ENCODE measurements at regions not wholly inside any gene's neighbourhood (a gene's known extent, or its start where the extent isn't known, plus 50 kb on each side); places are given as distances from the start of the nearest gene placed in this dataset.

DNA sequence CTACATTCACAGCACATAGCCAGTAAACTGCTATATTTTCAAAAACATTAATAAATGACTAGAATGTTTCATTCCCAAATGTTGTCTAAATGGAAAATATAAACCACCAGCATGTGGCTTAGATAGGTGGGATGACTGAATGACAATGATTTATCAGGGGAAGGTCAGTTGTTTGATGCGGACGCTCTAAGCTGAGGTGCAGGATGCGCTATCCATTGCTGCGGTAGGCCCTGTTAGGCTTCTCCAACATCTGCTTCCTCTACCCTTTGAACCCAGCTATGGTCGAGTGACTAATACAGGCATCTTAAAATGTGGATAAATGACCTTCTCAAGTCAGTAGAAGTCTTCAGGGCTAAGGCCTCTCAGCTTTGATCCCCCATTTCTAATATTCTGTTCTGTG is 584.2 kb downstream of the CMPK2 start:
- DNase-seq (ENCODE audit: low read depth in 3 of 3) = no peak

- DNase-seq (ENCODE audit: low read depth in 3 of 3) = no peak
Measured at GRCh38 chr2:6283259-6283658, 582.4 kb downstream of the CMPK2 start.

- DNase-seq (ENCODE audit: low read depth in 3 of 3) = no peak
Measured at GRCh38 chr2:6287406-6287805, 578.3 kb downstream of the CMPK2 start.

DNA sequence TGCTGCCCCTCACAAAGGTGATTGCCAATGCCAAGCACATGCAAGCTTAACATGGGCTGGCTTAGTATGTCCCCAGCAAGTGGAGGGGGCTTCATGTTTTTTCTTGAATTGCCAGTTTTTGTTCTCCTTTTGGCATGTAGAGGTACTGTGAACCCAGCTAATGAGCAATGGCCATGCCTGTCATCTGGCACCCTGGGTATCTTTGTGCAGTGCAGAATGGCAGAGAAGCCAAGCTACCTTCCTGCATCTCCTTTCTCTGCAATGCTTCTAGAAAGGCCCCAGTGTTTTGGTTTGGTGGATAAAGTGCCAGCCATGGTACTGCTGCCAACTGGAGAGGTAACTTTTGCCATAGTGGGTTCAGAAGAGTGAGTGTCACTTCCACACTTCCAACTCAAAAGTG is 576.9 kb downstream of the CMPK2 start:
- no peak for DNase-seq (ENCODE audit: low read depth in 3 of 3)

DNA sequence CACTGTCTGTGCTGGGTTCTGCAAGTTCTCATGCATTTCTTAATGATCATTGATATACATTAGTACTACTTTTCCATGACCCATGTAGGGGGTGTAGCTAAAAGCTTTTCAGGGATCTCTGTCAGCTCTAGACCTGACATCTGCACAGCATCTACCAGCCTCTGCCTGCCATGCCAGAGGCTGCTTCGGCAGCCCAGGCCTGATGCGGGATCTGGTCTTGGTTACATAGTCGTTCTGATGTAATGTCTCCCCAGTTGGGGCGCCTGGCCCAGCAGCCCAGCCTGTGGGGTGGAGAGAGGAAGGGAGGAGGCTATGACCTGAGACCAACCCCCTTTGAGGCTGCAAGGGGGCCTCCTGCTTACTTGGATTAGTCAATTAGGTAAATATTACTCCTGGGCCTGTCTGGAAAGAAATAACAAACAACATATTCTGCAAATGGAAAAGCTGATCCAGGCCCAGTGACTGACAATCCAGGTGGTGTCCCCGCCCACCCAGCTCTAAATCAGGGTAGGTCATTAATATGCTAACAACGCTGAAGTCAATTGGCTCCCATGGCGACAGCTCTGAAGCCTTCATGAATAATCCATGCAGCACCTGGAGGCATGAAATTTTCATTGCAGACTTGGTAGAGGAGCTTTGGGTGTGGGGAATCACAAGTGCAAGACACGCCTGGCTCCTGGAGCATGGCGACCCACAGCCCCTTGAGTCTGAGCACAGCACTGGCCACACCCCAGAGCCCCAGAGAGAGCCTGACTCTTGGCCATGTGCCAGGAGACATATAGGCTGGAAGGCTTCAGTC is 575.3 kb downstream of the CMPK2 start:
- DNase-seq (ENCODE audit: low read depth in 3 of 3) = no peak

DNA sequence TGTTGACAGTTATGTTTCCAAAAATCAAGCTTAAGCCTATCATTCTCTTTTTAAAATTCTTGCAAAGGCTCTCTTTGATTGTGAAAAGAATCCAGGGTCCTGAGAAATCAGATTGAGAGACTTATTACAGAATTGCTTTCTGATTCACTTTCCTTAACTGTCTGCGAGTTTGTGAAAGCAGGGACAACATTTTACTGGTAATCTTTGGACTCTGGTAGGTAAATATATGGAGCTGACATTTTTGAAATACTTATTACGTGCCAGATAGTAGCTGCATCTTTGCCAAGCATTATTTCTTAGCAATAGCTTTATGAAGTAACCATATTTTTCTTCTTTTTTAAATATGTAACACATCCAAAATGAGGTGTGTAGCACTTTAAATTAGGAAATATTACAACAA is 570.9 kb downstream of the CMPK2 start:
- DNase-seq (ENCODE audit: low read depth in 3 of 3) = no peak

- DNase-seq (ENCODE audit: low read depth in 3 of 3) = no peak
Measured at GRCh38 chr2:6297238-6297637, 568.5 kb downstream of the CMPK2 start.

DNA sequence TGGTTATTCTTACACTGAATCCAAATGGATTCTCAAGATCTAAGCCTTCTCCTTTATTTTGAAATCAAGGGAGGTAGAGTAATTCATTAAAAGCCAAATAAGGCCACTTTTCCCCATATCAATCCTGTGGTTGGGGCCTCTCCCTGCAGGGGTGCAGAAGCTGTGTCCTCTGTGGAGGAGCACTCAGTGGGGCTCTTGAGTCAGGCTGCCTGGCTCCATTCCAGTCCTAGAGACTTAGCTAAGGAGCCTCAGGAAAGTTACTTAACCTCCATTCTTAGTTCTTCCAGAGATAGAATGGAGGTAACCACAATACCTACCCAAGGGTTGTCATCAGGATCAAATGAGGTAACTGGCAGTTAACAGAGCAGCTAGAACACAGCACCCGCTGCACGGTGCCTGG is 564.3 kb downstream of the CMPK2 start:
- no peak for DNase-seq (ENCODE audit: low read depth in 3 of 3)

DNA sequence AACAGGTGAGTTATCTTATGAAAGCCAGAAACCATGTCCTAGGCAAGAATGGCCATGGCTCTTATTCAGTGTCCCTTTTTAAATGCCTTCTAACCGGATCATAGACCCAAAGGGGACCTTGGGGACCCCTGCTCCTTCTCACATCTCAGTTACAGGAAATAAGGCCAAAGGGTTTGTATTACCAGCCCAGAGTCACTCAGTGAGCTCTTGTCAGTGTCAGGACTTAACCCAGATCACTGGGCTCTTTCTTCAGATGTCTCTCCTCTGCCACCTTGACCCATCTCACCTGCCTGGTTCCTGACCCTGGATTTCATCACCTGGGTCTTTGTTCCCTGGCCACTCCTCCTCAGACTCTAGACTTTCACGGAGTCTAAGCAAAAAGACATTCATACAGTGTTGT is 556.7 kb downstream of the CMPK2 start:
- no peak for DNase-seq (ENCODE audit: low read depth in 3 of 3)

- no peak for DNase-seq (ENCODE audit: low read depth in 3 of 3)
Measured at GRCh38 chr2:6309415-6310255, 556.1 kb downstream of the CMPK2 start.

DNA sequence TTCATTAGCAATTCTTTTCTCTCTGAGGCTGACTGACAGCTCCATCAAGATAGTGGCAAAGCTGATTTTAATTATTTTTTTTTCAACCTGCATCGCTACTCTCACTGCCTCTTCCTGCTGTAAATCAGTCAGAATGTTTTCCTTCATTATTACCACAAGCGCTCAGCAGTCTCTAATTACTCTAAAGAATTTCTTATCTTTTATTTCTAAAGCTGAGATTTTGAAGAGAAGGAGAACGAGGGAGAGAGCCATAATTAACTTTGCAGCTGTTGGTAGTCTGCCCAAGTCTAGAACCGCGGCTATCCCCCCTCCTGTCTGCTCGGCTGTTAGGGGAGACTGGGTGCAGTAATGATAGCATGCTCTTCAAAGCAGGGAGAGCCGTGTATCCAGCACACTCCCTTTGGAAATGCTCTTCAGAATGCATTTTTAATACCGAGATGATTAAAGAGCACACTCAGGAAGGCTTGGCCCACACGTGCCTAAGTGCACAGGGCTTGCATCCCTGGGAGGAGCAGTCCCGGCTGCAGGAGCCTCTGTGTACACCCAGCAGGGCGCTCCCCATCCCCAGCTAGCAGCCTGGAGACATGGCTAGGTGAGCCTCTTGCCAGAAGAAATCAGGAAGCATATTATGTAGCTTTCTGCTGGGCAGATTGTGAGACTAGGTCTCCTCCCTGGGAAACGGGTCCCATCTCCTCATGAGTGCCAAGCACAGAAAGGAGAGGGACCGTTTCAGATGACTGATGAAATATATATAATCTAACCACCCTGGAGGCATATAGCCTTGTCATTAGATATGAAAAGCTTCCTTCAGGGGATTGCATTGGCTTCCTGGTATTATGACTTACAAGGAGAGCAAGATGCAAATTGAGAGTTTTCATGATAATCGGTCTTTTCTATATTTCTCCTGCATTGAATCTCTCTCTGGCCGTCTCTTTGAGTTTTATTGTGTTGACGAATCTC is 555.2 kb downstream of the CMPK2 start:
- no peak for DNase-seq (ENCODE audit: low read depth in 3 of 3)

- DNase-seq (ENCODE audit: low read depth in 3 of 3) = no peak
Measured at GRCh38 chr2:6312367-6312766, 553.3 kb downstream of the CMPK2 start.

DNA sequence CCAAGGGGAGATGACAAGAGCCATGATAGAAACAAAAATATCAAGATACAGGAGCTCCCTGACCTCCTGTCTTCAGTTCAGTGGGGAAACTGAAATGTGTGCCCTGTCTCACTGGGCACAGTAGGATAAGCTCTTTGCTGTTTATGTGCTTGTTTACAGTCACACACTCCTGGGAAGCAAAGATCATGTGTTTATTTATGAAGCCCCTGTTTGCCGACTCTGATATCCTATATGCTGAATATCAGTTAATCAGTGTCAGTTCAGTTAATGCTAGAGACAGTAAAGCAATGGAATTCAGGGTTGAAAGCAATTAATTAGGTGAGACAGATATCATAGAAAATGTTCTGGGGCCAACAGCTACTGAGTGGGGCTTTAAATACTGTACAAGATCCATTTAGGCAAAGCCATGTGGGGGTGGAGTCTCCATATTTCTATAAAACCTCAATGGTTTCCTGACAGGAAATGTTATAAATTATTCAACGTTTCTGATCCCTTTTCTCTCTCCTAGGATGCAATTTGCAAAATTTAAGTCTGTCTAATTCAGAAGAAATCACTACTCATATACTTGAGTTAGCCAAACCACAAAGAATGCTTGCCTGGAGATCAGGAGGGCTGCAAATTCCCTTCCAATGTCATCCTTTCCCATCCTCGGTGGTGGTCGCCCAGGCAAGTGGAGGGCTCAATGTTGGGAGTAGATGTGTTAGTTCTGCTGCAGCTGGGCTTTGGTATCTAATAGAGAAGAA is 551.3 kb downstream of the CMPK2 start:
- no peak for DNase-seq (ENCODE audit: low read depth in 3 of 3)

GRCh38 chr2:6325616-6326015 is 540.1 kb downstream of the CMPK2 start:
- DNase-seq (ENCODE audit: low read depth in 3 of 3) = no peak

- DNase-seq (ENCODE audit: low read depth in 3 of 3) = no peak
Measured at GRCh38 chr2:6326958-6327357, 538.7 kb downstream of the CMPK2 start.

GRCh38 chr2:6336752-6337471 is 528.8 kb downstream of the CMPK2 start:
- no peak for DNase-seq (ENCODE audit: low read depth in 3 of 3)

DNA sequence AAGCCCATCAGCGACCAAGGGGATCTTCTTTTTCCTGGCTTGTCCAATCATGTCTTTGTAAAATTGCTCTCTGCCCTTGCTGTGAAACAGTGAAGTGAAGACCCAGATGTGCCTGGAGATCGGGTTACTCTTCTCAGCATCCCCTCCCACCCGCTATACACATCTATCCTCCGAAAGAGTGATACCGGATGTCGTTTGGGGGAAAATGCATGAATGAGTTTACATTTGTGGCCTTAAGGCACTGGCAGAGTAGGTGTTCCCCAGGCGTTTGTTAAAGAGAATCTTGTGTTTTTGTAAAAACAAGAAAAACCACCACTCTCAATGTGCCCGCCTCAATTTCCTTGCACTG is 528.3 kb downstream of the CMPK2 start:
- DNase-seq (ENCODE audit: low read depth in 3 of 3) = no peak

DNA sequence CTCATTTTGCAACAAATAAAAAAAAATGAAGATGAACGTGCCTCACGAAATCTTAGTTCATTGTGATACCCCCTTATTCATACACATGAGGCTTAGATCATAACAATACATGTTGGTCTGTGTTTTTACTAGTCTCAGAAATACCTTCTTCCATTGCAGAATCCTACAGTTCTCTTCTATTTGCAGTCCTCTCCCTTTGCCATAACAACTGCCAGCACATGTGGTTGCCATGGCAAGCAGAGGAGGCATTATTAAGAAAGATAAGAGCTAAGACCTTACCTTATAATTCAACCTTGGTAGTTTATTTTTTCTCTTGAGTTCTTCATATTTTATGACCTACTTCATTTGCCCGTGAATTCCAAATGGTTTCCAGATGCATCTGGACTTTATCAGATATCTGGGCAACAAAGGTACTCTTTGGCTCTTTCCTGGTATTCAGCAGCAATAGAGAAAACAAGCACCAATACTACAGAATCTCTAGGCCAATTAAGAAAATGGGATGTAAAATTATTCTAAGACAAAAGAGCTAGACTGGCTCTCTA is 524.0 kb downstream of the CMPK2 start:
- no peak for DNase-seq (ENCODE audit: low read depth in 3 of 3)

DNA sequence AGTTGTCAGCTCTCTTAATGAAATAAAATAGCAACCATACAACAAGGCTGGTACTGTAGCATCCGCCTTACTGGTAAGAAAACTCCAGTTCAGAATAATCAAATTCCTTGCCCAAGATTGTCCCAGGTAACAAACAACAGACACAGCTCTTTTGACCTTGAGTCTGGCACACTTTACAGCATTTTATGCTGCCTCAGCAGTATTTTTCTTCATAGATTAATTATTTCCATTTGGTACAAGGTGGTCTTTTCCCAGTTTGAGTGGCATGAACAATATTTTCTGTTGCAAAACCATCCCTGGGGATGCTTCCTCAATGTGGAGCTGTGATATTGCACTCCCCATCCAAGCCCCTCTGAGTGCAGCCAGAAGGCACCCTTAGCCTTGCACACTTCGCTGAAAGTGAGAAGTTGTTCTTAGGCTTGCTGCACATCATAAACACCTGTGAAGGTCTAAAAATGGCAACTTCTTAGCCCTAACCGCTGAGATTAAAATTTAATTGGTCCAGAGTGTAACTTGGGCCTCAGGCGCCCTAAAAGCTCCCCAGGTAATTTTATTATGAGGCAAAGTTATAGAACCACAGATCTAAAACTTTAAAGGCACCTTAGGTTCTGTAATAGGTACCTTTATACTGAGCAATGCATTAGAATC is 523.3 kb downstream of the CMPK2 start:
- no peak for DNase-seq (ENCODE audit: low read depth in 3 of 3)

GRCh38 chr2:6343076-6343475 is 522.6 kb downstream of the CMPK2 start:
- DNase-seq (ENCODE audit: low read depth in 3 of 3) = no peak
